HEK293 (cell line): ENCODE measurements at regions not wholly inside any gene's neighbourhood (a gene's known extent, or its start where the extent isn't known, plus 50 kb on each side); places are given as distances from the start of the nearest gene placed in this dataset.

Source experiments
- CTCF ChIA-PET: fragments of 350-600 bp; formaldehyde crosslinking; extraction: SDS; loops from one replicate; lab custom pipeline; 2021; ENCODE audit warnings: antibody characterized with exemption; lab: Yijun Ruan, JAX
- POLR2A ChIA-PET: fragments of 300-600 bp; formaldehyde crosslinking; extraction: SDS; loops from one replicate; lab custom pipeline; 2020; ENCODE audit warnings: antibody characterized with exemption, inconsistent platforms; lab: Yijun Ruan, JAX
- H3K27ac ChIP-seq: fragments of 200-500 bp; sonication (Bioruptor generic); 2 replicates; pipeline ENCODE4 v1.5.1; 2014; ENCODE audit warnings: low read depth, low read length, control low read depth, inconsistent platforms; ENCODE audit errors: extremely low read depth
- H3K36me3 ChIP-seq, 2 experiments: fragments of 200-500 bp in 1 of 2; sonication (Bioruptor generic) in 1 of 2; 1 replicate in 1 of 2; 2 replicates in 1 of 2; pipeline ENCODE4 v1.5.1; 2014 to 2017; ENCODE audit warnings: inconsistent platforms in 2 of 2, low read length in 2 of 2; ENCODE audit not compliant: control insufficient read depth in 2 of 2, insufficient read depth in 1 of 2
- H3K4me1 ChIP-seq: fragments of 200-500 bp; sonication (Bioruptor generic); 2 replicates; pipeline ENCODE4 v1.5.1; 2014; ENCODE audit warnings: mild to moderate bottlenecking, low read length, inconsistent platforms; ENCODE audit not compliant: control insufficient read depth, insufficient read depth
- H3K4me3 ChIP-seq: 2 replicates; pipeline ENCODE4 v1.5.1; 2011; ENCODE audit warnings: low read depth, mild to moderate bottlenecking, control low read depth, low read length, moderate library complexity
- H3K9me3 ChIP-seq: fragments of 200-500 bp; sonication (Bioruptor generic); 2 replicates; pipeline ENCODE4 v1.5.1; 2014; ENCODE audit warnings: low read depth, low read length, inconsistent platforms; ENCODE audit not compliant: control insufficient read depth, insufficient read depth
- GLI4 ChIP-seq: fragments of 450-650 bp; formaldehyde crosslinking; IDR thresholded peaks from 2 replicates; pipeline ENCODE4 v1.5.1; 2016; ENCODE audit warnings: missing biosample characterization, missing genetic modification characterization
- KLF16 ChIP-seq: fragments of 450-650 bp; formaldehyde crosslinking; IDR thresholded peaks from 2 replicates; pipeline ENCODE4 v1.5.1; 2017; ENCODE audit warnings: missing biosample characterization, missing genetic modification characterization
- MYNN ChIP-seq: fragments of 450-650 bp; formaldehyde crosslinking; IDR thresholded peaks from 2 replicates; pipeline ENCODE4 v1.5.1; 2016; ENCODE audit warnings: missing biosample characterization, missing genetic modification characterization, borderline replicate concordance
- ZNF19 ChIP-seq: fragments of 450-650 bp; formaldehyde crosslinking; IDR thresholded peaks from 2 replicates; pipeline ENCODE4; 2016; ENCODE audit warnings: missing biosample characterization, missing genetic modification characterization, low read depth
- ZNF23 ChIP-seq: fragments of 450-650 bp; formaldehyde crosslinking; IDR thresholded peaks from 2 replicates; pipeline ENCODE4 v1.5.1; 2016; ENCODE audit warnings: missing biosample characterization, missing genetic modification characterization, borderline replicate concordance
- ZNF37A ChIP-seq: fragments of 450-650 bp; IDR thresholded peaks from 2 replicates; pipeline ENCODE4 v1.5.1; 2018; ENCODE audit warnings: missing biosample characterization, missing genetic modification characterization
- ZNF558 ChIP-seq: fragments of 450-650 bp; formaldehyde crosslinking; IDR thresholded peaks from 2 replicates; pipeline ENCODE4 v1.5.1; 2016; ENCODE audit warnings: missing biosample characterization, missing genetic modification characterization
- ZNF561 ChIP-seq: fragments of 450-650 bp; IDR thresholded peaks from 2 replicates; pipeline ENCODE4 v1.5.1; 2018; ENCODE audit warnings: missing biosample characterization, missing genetic modification characterization, borderline replicate concordance
- ZNF610 ChIP-seq: fragments of 450-650 bp; formaldehyde crosslinking; IDR thresholded peaks from 2 replicates; pipeline ENCODE4 v1.5.1; 2016; ENCODE audit warnings: missing biosample characterization, missing genetic modification characterization, borderline replicate concordance
- ZNF623 ChIP-seq: fragments of 450-650 bp; formaldehyde crosslinking; IDR thresholded peaks from 2 replicates; pipeline ENCODE4 v1.5.1; 2016; ENCODE audit warnings: missing biosample characterization, missing genetic modification characterization
- ZNF624 ChIP-seq: fragments of 450-650 bp; formaldehyde crosslinking; IDR thresholded peaks from 2 replicates; pipeline ENCODE4 v1.5.1; 2017; ENCODE audit warnings: missing biosample characterization, missing genetic modification characterization
- ZNF791 ChIP-seq: fragments of 450-650 bp; formaldehyde crosslinking; IDR thresholded peaks from 2 replicates; pipeline ENCODE4 v1.5.1; 2016; ENCODE audit warnings: missing biosample characterization, missing genetic modification characterization
- TF ChIP-seq, protein P1 (sequence below): fragments of 450-650 bp; formaldehyde crosslinking; IDR thresholded peaks from 2 replicates; pipeline ENCODE4 v1.5.1; 2016; ENCODE audit warnings: missing biosample characterization, missing genetic modification characterization
- TF ChIP-seq, protein P2 (sequence below): fragments of 450-650 bp; formaldehyde crosslinking; IDR thresholded peaks from 2 replicates; pipeline ENCODE4 v1.5.1; 2016; ENCODE audit warnings: missing biosample characterization, missing genetic modification characterization
- TF ChIP-seq, protein P3 (sequence below): fragments of 450-650 bp; formaldehyde crosslinking; IDR thresholded peaks from 2 replicates; pipeline ENCODE4 v1.5.0; 2017; ENCODE audit warnings: missing biosample characterization, missing genetic modification characterization, borderline replicate concordance
- TF ChIP-seq, protein P4 (sequence below): fragments of 450-650 bp; formaldehyde crosslinking; IDR thresholded peaks from 2 replicates; pipeline ENCODE4 v1.5.1; 2017; ENCODE audit warnings: missing biosample characterization, missing genetic modification characterization
- TF ChIP-seq, protein P5 (sequence below): sonication (generic); formaldehyde crosslinking; IDR thresholded peaks from 2 replicates; pipeline ENCODE4 v1.8.1; 2022; ENCODE audit warnings: mild to moderate bottlenecking, moderate library complexity, missing genetic modification reagents

DNA sequence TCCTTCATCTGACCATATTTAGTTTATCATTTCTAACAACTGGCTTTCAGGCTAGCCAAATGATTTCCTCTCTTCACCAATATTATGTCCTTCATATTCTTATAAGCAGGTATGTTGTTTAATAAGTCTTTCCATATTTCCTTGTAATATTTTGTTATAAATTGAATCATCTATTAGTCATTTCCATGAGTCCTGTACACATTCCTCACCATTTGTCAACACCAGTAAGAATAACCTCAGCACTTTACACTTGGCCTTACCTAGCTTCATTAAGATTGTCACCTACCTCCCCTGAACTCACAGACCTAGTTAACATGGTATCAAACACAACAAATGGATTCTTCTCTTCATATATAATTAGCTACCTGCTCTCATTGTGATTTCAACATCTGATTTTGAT lies 282.3 kb downstream of the SEMA3D start:
- no peak overlapping the region for H3K4me3 ChIP-seq
- no peak for TF ChIP-seq ZNF19 (tag by site-specific recombination)
- TF ChIP-seq MYNN (tag by site-specific recombination): no peak
- TF ChIP-seq ZNF623 (tag by site-specific recombination): no peak
- TF ChIP-seq, all 188 proteins: peak for 0
- no peak overlapping the region for H3K27ac ChIP-seq
- no peaks in the 10 kb centered on the region for H3K4me1 ChIP-seq
- no peaks in the 10 kb centered on the region for H3K36me3 ChIP-seq
- ChIA-PET CTCF (no interaction called here), POLR2A (no interaction called here)
- H3K9me3 ChIP-seq: no peaks in the 10 kb centered on the region

DNA sequence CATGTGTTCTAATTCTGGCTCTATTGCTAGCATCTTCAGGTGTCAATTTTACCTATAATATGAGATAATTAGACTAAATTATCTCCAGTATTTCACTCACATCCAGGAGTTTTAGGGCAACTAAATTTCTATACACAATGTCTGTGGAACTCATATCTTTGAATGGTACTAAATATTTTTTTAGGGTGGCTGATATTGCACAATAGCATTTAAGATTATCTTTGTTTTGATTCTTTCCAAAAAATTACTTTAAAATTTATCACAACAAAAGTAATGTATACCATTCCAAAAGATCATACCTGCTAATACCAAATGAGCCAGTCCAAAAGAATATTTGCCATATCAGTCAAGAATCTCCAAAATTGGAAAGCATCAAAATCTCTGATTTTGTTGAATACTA lies 285.5 kb downstream of the SEMA3D start:
- no peaks in the 10 kb centered on the region for H3K4me1 ChIP-seq
- no peak for TF ChIP-seq ZNF610
- TF ChIP-seq, protein P1, sequence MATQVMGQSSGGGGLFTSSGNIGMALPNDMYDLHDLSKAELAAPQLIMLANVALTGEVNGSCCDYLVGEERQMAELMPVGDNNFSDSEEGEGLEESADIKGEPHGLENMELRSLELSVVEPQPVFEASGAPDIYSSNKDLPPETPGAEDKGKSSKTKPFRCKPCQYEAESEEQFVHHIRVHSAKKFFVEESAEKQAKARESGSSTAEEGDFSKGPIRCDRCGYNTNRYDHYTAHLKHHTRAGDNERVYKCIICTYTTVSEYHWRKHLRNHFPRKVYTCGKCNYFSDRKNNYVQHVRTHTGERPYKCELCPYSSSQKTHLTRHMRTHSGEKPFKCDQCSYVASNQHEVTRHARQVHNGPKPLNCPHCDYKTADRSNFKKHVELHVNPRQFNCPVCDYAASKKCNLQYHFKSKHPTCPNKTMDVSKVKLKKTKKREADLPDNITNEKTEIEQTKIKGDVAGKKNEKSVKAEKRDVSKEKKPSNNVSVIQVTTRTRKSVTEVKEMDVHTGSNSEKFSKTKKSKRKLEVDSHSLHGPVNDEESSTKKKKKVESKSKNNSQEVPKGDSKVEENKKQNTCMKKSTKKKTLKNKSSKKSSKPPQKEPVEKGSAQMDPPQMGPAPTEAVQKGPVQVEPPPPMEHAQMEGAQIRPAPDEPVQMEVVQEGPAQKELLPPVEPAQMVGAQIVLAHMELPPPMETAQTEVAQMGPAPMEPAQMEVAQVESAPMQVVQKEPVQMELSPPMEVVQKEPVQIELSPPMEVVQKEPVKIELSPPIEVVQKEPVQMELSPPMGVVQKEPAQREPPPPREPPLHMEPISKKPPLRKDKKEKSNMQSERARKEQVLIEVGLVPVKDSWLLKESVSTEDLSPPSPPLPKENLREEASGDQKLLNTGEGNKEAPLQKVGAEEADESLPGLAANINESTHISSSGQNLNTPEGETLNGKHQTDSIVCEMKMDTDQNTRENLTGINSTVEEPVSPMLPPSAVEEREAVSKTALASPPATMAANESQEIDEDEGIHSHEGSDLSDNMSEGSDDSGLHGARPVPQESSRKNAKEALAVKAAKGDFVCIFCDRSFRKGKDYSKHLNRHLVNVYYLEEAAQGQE: no peak
- TF ChIP-seq, protein P2, sequence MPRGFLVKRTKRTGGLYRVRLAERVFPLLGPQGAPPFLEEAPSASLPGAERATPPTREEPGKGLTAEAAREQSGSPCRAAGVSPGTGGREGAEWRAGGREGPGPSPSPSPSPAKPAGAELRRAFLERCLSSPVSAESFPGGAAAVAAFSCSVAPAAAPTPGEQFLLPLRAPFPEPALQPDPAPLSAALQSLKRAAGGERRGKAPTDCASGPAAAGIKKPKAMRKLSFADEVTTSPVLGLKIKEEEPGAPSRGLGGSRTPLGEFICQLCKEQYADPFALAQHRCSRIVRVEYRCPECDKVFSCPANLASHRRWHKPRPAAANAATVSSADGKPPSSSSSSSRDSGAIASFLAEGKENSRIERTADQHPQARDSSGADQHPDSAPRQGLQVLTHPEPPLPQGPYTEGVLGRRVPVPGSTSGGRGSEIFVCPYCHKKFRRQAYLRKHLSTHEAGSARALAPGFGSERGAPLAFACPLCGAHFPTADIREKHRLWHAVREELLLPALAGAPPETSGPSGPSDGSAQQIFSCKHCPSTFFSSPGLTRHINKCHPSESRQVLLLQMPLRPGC (tag by site-specific recombination): no peak
- TF ChIP-seq, protein P3, sequence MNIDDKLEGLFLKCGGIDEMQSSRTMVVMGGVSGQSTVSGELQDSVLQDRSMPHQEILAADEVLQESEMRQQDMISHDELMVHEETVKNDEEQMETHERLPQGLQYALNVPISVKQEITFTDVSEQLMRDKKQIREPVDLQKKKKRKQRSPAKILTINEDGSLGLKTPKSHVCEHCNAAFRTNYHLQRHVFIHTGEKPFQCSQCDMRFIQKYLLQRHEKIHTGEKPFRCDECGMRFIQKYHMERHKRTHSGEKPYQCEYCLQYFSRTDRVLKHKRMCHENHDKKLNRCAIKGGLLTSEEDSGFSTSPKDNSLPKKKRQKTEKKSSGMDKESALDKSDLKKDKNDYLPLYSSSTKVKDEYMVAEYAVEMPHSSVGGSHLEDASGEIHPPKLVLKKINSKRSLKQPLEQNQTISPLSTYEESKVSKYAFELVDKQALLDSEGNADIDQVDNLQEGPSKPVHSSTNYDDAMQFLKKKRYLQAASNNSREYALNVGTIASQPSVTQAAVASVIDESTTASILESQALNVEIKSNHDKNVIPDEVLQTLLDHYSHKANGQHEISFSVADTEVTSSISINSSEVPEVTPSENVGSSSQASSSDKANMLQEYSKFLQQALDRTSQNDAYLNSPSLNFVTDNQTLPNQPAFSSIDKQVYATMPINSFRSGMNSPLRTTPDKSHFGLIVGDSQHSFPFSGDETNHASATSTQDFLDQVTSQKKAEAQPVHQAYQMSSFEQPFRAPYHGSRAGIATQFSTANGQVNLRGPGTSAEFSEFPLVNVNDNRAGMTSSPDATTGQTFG (tag by site-specific recombination): no peak
- POLR2A ChIA-PET: no interaction called here
- H3K27ac ChIP-seq: no peak overlapping the region
- CTCF ChIA-PET: no interaction called here
- H3K4me3 ChIP-seq: no peak overlapping the region
- H3K9me3 ChIP-seq: no peaks in the 10 kb centered on the region
- no peaks in the 10 kb centered on the region for H3K36me3 ChIP-seq

DNA sequence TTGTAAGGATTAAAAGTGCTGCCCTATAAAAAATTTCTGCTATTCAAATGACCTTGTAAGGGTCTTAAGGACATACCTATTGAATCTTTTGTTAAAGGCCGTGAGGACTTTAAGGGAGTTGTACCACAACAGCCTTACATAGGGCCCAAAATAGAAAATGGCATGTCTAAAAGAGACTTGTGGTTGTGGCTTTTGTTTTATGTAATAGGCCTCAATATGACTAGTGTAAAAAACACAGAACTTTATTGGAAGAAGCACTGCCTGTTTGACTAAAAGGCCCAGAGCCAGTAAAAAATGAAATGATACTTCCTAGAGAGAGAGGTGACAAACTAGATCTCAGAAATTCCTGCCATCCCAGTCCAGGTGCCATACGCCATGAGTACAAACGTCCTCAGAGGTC lies 286.6 kb downstream of the SEMA3D start:
- no peak overlapping the region for H3K4me3 ChIP-seq
- no peaks in the 10 kb centered on the region for H3K9me3 ChIP-seq
- no peak overlapping the region for H3K27ac ChIP-seq
- POLR2A ChIA-PET: no interaction called here
- H3K4me1 ChIP-seq: no peaks in the 10 kb centered on the region
- H3K36me3 ChIP-seq: no peaks in the 10 kb centered on the region
- CTCF ChIA-PET: no interaction called here
- no peak for TF ChIP-seq ZNF561 (tag by site-specific recombination)
- TF ChIP-seq, protein P4, sequence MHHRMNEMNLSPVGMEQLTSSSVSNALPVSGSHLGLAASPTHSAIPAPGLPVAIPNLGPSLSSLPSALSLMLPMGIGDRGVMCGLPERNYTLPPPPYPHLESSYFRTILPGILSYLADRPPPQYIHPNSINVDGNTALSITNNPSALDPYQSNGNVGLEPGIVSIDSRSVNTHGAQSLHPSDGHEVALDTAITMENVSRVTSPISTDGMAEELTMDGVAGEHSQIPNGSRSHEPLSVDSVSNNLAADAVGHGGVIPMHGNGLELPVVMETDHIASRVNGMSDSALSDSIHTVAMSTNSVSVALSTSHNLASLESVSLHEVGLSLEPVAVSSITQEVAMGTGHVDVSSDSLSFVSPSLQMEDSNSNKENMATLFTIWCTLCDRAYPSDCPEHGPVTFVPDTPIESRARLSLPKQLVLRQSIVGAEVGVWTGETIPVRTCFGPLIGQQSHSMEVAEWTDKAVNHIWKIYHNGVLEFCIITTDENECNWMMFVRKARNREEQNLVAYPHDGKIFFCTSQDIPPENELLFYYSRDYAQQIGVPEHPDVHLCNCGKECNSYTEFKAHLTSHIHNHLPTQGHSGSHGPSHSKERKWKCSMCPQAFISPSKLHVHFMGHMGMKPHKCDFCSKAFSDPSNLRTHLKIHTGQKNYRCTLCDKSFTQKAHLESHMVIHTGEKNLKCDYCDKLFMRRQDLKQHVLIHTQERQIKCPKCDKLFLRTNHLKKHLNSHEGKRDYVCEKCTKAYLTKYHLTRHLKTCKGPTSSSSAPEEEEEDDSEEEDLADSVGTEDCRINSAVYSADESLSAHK (tag by site-specific recombination): no peak
- no peak for TF ChIP-seq ZNF23 (tag by site-specific recombination)
- no peak for TF ChIP-seq KLF16 (tag by site-specific recombination)
- TF ChIP-seq ZNF558 (tag by site-specific recombination): no peak
- no peak for TF ChIP-seq ZNF37A (tag by site-specific recombination)
- TF ChIP-seq, protein P5, sequence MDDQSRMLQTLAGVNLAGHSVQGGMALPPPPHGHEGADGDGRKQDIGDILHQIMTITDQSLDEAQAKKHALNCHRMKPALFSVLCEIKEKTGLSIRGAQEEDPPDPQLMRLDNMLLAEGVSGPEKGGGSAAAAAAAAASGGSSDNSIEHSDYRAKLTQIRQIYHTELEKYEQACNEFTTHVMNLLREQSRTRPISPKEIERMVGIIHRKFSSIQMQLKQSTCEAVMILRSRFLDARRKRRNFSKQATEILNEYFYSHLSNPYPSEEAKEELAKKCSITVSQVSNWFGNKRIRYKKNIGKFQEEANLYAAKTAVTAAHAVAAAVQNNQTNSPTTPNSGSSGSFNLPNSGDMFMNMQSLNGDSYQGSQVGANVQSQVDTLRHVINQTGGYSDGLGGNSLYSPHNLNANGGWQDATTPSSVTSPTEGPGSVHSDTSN (CRISPR knock-in tag): no peak
- TF ChIP-seq GLI4: no peak
- TF ChIP-seq ZNF791 (tag by site-specific recombination): no peak
- TF ChIP-seq ZNF624: no peak
